Kidney (tissue), 13 donors: ENCODE measurements at regions not wholly inside any gene's neighbourhood (a gene's known extent, or its start where the extent isn't known, plus 50 kb on each side); places are given as distances from the start of the nearest gene placed in this dataset.

ENCODE experiments used
- DNase-seq, 5 donors: peaks; one replicate each; pipeline ENCODE4 v3.0.0-alpha.2; 2013 to 2020
- FAIRE-seq: peaks from 2 replicates; lab custom pipeline; 2012; peaks lifted over from hg19 to GRCh38; lab: Jason Lieb, UNC
- H3K27ac ChIP-seq, 2 donors: one replicate each; pipeline ENCODE4 v1.7.0; 2013; ENCODE audit warnings: low read depth in 2 of 2, low read length in 2 of 2, inconsistent platforms in 1 of 2
- H3K27me3 ChIP-seq: one replicate; pipeline ENCODE4 v1.7.1; 2013; ENCODE audit warnings: low read length, inconsistent platforms; ENCODE audit not compliant: control insufficient read depth, insufficient read depth
- H3K36me3 ChIP-seq, 3 donors: one replicate each; pipeline versions ENCODE4 v1.7.0 to v1.7.1; 2013; ENCODE audit warnings: low read length in 3 of 3, control low read depth in 1 of 3, inconsistent platforms in 1 of 3; ENCODE audit not compliant: insufficient read depth in 3 of 3, control insufficient read depth in 2 of 3
- H3K4me1 ChIP-seq, 3 donors: one replicate each; pipeline versions ENCODE4 v1.7.0 to v1.7.1; 2013; ENCODE audit warnings: low read length in 3 of 3, inconsistent platforms in 1 of 3, low read depth in 1 of 3; ENCODE audit not compliant: control insufficient read depth in 2 of 3, insufficient read depth in 2 of 3
- H3K4me3 ChIP-seq, 3 donors: one replicate each; pipeline versions ENCODE4 v1.7.0 to v1.8.1; 2013; ENCODE audit warnings: low read length in 3 of 3, control low read depth in 1 of 3, inconsistent platforms in 1 of 3
- H3K9ac ChIP-seq, 3 donors: one replicate each; pipeline versions ENCODE4 v1.7.0 to v1.7.1; 2013; ENCODE audit warnings: low read length in 3 of 3, control low read depth in 1 of 3, inconsistent platforms in 1 of 3
- H3K9me3 ChIP-seq, 3 donors: one replicate each; pipeline versions ENCODE4 v1.7.0 to v1.7.1; 2013; ENCODE audit warnings: low read length in 3 of 3, control low read depth in 1 of 3, inconsistent platforms in 1 of 3; ENCODE audit not compliant: control insufficient read depth in 2 of 3, insufficient read depth in 1 of 3
- CTCF ChIP-seq: IDR thresholded peaks from 3 replicates; pipeline ENCODE4 v1.5.1; 2012; ENCODE audit warnings: mild to moderate bottlenecking, moderate library complexity, borderline replicate concordance; ENCODE audit not compliant: insufficient read depth; ENCODE audit errors: extremely low read depth
- intact Hi-C: fragments of 100-400 bp; cut with DNase I; formaldehyde crosslinking; loops from one replicate; pipeline ENCODE4 v1.11.1; 2022
- donor health status: control.
- donor health status: control.
- donor health status: control.
- donor health status: control.
- donor health status: control.
- donor health status: DM: yes; HTN: yes; CAD: no.
- donor health status: Normal renal cell carcinoma (clear cell type).

GRCh38 chr17:51454456-51454978 is 194.2 kb downstream of the UTP18 start:
- no peak for FAIRE-seq
- Histone ChIP-seq H3K9ac (no peak overlapping the region), H3K9me3 (no peaks in the 10 kb centered on the region), H3K27me3 (no peaks in the 10 kb centered on the region), H3K4me3 (no peak overlapping the region), H3K4me1 (no peaks in the 10 kb centered on the region), H3K27ac (no peak overlapping the region), H3K36me3 (no peaks in the 10 kb centered on the region)
- TF ChIP-seq CTCF = no peak
- DNase-seq = no peak
- intact Hi-C loops = no loop called here

GRCh38 chr17:51455211-51455610 is 194.9 kb downstream of the UTP18 start:
- no peak overlapping the region for H3K9ac ChIP-seq
- H3K4me3 ChIP-seq = no peak overlapping the region
- no peak for TF ChIP-seq CTCF
- H3K27ac ChIP-seq = no peak overlapping the region
- DNase-seq = no peak
- H3K27me3 ChIP-seq = no peaks in the 10 kb centered on the region
- intact Hi-C loops = no loop called here
- no peaks in the 10 kb centered on the region for H3K36me3 ChIP-seq
- no peak for FAIRE-seq
- no peaks in the 10 kb centered on the region for H3K9me3 ChIP-seq
- H3K4me1 ChIP-seq = no peaks in the 10 kb centered on the region

- Histone ChIP-seq H3K27ac (no peak overlapping the region), H3K4me3 (no peak overlapping the region), H3K27me3 (no peaks in the 10 kb centered on the region), H3K9me3 (no peaks in the 10 kb centered on the region), H3K36me3 (no peaks in the 10 kb centered on the region), H3K4me1 (no peaks in the 10 kb centered on the region), H3K9ac (no peak overlapping the region)
- no peak for FAIRE-seq
- TF ChIP-seq CTCF = no peak
- no peak for DNase-seq
- intact Hi-C loops = no loop called here
Measured at GRCh38 chr17:51455931-51456330, 195.6 kb downstream of the UTP18 start.

GRCh38 chr17:51456942-51457341 is 196.6 kb downstream of the UTP18 start:
- no peak overlapping the region for H3K4me3 ChIP-seq
- H3K9ac ChIP-seq = no peak overlapping the region
- DNase-seq = no peak
- no peak for TF ChIP-seq CTCF
- no peaks in the 10 kb centered on the region for H3K4me1 ChIP-seq
- no peaks in the 10 kb centered on the region for H3K9me3 ChIP-seq
- intact Hi-C loops = no loop called here
- no peak for FAIRE-seq
- H3K36me3 ChIP-seq = no peaks in the 10 kb centered on the region
- no peaks in the 10 kb centered on the region for H3K27me3 ChIP-seq
- H3K27ac ChIP-seq = no peak overlapping the region
